DMS53 (cell line): ENCODE measurements at regions not wholly inside any gene's neighbourhood (a gene's known extent, or its start where the extent isn't known, plus 50 kb on each side); places are given as distances from the start of the nearest gene placed in this dataset.

Source experiments
- DNase-seq: peaks from one replicate; lab custom pipeline; 2025; lab: John Stamatoyannopoulos, UW

- DNase-seq: no peak
These were observed 515.3 kb downstream of the DSC3 start for GRCh38 chr18:30527226-30527625.

GRCh38 chr18:30522288-30522929 lies 520.1 kb downstream of the DSC3 start:
- no peak for DNase-seq

- DNase-seq: no peak
These were observed 528.5 kb downstream of the DSC3 start for GRCh38 chr18:30514059-30514458.

GRCh38 chr18:30512872-30513271 lies 529.7 kb downstream of the DSC3 start:
- DNase-seq: no peak

GRCh38 chr18:30510882-30511281 lies 531.7 kb downstream of the DSC3 start:
- no peak for DNase-seq

- DNase-seq: no peak
These were observed 540.9 kb downstream of the DSC3 start for GRCh38 chr18:30501594-30501993.

- no peak for DNase-seq
These were observed 542.1 kb downstream of the DSC3 start for GRCh38 chr18:30500240-30500945.

GRCh38 chr18:30499721-30500120 lies 542.8 kb downstream of the DSC3 start:
- DNase-seq: no peak

- DNase-seq: no peak
These were observed 549.9 kb downstream of the DSC3 start for GRCh38 chr18:30492552-30493129.

- no peak for DNase-seq
These were observed 550.6 kb downstream of the DSC3 start for GRCh38 chr18:30491815-30492551.

- peak; percentile 6 for DNase-seq
These were observed 552.5 kb downstream of the DSC3 start for GRCh38 chr18:30489890-30490643.

- no peak for DNase-seq
These were observed 554.6 kb downstream of the DSC3 start for GRCh38 chr18:30487962-30488361.

- no peak for DNase-seq
These were observed 555.7 kb downstream of the DSC3 start for GRCh38 chr18:30486856-30487255.

GRCh38 chr18:30485078-30485477 lies 557.5 kb downstream of the DSC3 start:
- no peak for DNase-seq

GRCh38 chr18:30481871-30482270 lies 560.7 kb downstream of the DSC3 start:
- no peak for DNase-seq

- DNase-seq: no peak
These were observed 573.5 kb downstream of the DSC3 start for GRCh38 chr18:30469091-30469490.

GRCh38 chr18:30465096-30465495 lies 577.4 kb downstream of the DSC3 start:
- no peak for DNase-seq

GRCh38 chr18:30457156-30457555 lies 585.4 kb downstream of the DSC3 start:
- peak; percentile 3 for DNase-seq

GRCh38 chr18:30455741-30456140 lies 586.8 kb downstream of the DSC3 start:
- no peak for DNase-seq

- no peak for DNase-seq
These were observed 587.6 kb downstream of the DSC3 start for GRCh38 chr18:30454920-30455319.

GRCh38 chr18:30451981-30452380 lies 590.6 kb downstream of the DSC3 start:
- DNase-seq: no peak

GRCh38 chr18:30450927-30451326 lies 591.6 kb downstream of the DSC3 start:
- DNase-seq: peak; percentile 33
